Right atrium auricular region (tissue), 2 donors: ENCODE measurements at regions not wholly inside any gene's neighbourhood (a gene's known extent, or its start where the extent isn't known, plus 50 kb on each side); places are given as distances from the start of the nearest gene placed in this dataset.

Experiments used
- DNase-seq: peaks from one replicate; pipeline ENCODE4 v3.0.0-alpha.2; 2019; ENCODE audit warnings: low spot score
- H3K27ac ChIP-seq, 2 donors: fragments of 200-600 bp; sonication (generic); 1 replicate in 1 of 2; 2 replicates in 1 of 2; pipeline ENCODE4 v1.5.1; 2016 to 2019
- H3K27me3 ChIP-seq, 2 donors: fragments of 200-600 bp; sonication (generic); one replicate each; pipeline versions ENCODE4 v1.5.1 to v1.6.0; 2017 to 2019
- H3K36me3 ChIP-seq: fragments of 200-600 bp; sonication (generic); one replicate; pipeline ENCODE4 v1.5.1; 2016
- H3K4me1 ChIP-seq, 2 donors: fragments of 200-600 bp; sonication (generic); one replicate each; pipeline versions ENCODE4 v1.5.1 to v1.6.0; 2017 to 2019
- H3K4me3 ChIP-seq, 2 donors: fragments of 200-600 bp; sonication (generic); 1 replicate in 1 of 2; 2 replicates in 1 of 2; pipeline ENCODE4 v1.5.1; 2017 to 2019; ENCODE audit warnings: mild to moderate bottlenecking in 1 of 2, moderate library complexity in 1 of 2
- H3K9me3 ChIP-seq, 2 donors: fragments of 200-600 bp; sonication (generic); one replicate each; pipeline ENCODE4 v1.5.1; 2019
- TF ChIP-seq, protein P1 (sequence below), 2 donors: fragments of 200-600 bp; sonication (generic); IDR thresholded peaks; one replicate each; pipeline ENCODE4 v1.5.1; 2019; ENCODE audit warnings: antibody characterized with exemption in 2 of 2

DNA sequence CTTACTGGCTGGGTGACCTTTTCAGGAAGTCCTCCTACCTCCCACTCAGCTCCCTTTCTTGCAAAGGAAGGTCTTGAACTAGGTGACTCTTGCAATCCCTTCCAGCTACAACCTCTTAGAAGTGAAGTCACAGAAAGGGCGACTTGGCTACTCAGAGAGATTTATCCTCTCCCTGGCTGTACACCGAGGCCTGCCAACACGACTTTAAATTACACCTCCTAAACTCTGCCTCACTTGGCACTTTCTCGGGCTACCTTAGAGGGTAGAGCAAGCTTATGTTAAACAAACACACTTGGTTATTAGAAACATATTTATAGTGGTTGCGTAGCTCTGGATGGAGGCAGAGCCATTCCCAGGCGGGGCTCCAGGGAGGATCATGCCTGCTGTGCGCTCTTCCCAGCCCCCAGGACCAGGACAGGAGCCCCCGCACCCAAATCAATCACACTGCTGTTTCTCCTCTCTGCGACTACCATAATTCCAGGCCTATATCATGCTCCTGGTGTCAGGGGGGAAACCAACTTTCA lies 358.4 kb downstream of the BUD13 start:
- TF ChIP-seq, protein P1, sequence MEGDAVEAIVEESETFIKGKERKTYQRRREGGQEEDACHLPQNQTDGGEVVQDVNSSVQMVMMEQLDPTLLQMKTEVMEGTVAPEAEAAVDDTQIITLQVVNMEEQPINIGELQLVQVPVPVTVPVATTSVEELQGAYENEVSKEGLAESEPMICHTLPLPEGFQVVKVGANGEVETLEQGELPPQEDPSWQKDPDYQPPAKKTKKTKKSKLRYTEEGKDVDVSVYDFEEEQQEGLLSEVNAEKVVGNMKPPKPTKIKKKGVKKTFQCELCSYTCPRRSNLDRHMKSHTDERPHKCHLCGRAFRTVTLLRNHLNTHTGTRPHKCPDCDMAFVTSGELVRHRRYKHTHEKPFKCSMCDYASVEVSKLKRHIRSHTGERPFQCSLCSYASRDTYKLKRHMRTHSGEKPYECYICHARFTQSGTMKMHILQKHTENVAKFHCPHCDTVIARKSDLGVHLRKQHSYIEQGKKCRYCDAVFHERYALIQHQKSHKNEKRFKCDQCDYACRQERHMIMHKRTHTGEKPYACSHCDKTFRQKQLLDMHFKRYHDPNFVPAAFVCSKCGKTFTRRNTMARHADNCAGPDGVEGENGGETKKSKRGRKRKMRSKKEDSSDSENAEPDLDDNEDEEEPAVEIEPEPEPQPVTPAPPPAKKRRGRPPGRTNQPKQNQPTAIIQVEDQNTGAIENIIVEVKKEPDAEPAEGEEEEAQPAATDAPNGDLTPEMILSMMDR (IDR thresholded peaks at IDR 0.05) = no peak
- Histone ChIP-seq H3K9me3 (no peaks in the 10 kb centered on the region), H3K4me3 (no peak overlapping the region), H3K36me3 (no peaks in the 10 kb centered on the region), H3K27me3 (no peaks in the 10 kb centered on the region), H3K4me1 (no peaks in the 10 kb centered on the region), H3K27ac (no peak overlapping the region)
- DNase-seq = no peak

DNA sequence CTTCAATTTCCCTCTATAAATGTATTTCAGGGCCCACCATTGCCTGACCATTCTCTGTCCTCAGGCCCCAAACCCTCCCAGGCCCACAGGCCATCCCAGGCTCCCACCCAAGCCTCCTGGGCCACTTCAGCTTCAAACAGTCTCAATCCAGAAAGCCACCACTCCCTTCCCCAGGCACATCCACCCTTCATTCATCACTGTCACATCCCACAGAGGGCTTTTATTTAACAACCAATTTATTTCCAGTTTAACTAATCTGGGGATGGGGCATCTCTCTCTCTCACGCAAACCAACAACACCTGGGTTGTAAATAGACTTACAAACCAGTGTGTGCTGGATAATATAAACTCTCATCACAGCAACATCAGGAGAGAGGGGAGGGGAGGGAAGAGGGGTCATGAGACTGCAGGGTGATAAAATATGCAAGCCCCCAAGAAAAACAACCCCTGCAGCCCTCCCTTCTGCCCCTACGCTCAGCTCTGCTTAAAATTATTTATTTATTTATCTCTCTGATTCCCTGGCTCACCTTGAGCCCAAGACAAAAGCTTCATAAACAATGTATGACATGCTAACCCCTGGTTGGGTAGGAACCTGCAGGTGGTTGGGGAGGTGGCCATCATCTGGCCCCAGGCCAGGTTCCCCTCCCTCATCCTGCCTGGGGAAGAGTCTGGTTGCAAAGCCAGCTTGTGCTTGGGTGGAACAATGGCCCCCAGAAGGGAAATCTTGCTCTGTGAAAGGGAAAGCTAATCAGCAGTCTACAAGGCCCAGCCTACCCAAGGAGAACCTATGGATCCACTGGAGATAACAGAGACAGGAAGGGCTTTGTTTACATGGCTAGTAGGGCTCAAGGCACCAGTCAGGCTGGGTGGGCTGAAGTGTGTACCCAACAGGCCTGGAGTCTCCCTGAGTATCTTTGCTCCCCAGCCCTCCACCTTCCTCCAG lies 359.2 kb downstream of the BUD13 start:
- TF ChIP-seq, protein P1 (IDR thresholded peaks at IDR 0.05) = no peak
- no peaks in the 10 kb centered on the region for H3K9me3 ChIP-seq
- DNase-seq = no peak
- no peaks in the 10 kb centered on the region for H3K4me1 ChIP-seq
- no peak overlapping the region for H3K4me3 ChIP-seq
- no peaks in the 10 kb centered on the region for H3K27me3 ChIP-seq
- H3K27ac ChIP-seq = no peak overlapping the region
- no peaks in the 10 kb centered on the region for H3K36me3 ChIP-seq

DNA sequence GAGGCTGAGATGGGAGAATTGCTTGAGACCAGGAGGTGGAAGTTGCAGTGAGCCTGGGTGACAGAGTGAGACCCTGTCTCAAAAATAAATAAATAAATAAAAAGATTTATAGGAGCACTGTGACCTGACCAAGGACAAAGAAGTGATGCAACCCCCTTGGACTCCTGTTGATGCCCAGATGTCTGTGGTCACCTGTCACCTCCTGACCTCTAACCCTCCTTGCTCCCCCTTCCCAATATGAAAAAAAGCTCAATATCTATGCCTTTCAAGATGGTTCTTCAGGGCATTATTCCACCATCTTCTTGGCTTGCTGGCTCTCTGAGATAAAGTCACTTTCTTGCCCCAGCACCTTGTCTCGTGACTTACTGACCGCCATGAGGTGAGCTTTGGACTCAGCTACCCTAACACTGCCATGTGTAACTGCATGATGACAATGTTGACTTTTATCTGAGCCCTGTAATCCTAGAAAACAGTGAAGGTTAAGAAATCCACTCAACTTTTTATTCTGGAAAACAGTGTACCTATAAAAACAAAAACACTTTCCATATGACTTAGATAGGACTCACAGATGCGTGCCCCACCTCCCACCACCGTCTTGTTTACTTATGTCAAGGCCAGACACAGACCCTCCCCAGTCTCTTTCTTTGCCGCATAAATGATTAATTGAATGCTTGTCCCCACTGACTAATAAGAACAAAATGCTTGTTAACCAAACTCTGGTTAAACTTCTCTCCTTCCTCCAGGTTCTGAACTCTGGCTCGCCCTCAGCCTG lies 360.5 kb downstream of the BUD13 start:
- Histone ChIP-seq H3K4me1 (no peaks in the 10 kb centered on the region), H3K36me3 (no peaks in the 10 kb centered on the region), H3K4me3 (no peak overlapping the region), H3K27ac (no peak overlapping the region), H3K27me3 (no peaks in the 10 kb centered on the region), H3K9me3 (no peaks in the 10 kb centered on the region)
- TF ChIP-seq, protein P1 (IDR thresholded peaks at IDR 0.05) = no peak
- DNase-seq = no peak

DNA sequence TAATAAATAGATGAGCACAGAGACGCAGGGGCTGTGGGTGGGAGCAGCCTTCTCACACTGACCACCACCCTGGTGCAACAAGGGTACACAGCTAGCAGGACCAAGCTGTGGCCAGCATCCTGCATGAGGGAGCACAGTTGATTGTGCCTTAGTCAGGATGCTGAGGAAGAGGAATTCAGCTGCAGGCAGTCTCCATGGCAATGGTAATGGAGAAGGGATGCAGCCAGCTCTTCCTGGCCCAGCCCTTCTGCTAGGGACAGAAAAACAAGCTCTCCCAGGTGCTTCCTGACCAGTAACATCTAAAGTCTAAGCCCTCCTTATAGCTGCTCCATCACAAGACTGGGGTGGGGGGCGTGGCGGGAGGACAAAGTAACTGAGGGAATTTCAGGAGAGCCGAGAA lies 363.5 kb downstream of the BUD13 start:
- H3K9me3 ChIP-seq = no peaks in the 10 kb centered on the region

DNA sequence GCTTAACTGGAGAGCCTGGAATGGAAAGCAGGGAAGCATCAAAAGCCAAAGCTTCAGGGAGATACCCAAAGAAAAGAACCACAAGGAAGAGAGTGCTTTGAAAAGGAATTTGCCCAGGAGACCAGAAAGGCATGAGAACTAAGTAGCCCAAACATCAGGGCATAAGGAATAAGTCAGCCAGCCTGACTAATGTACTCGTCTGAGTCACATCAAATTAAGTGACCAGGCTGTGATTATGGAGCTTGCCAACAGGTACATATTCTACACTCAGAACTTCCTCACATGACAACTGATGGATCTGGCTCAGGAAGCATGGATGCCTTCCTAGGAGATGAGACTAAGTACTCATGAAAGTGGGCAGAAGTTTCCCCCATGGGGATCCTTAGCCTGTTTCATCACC lies 366.7 kb downstream of the BUD13 start:
- TF ChIP-seq, protein P1 (IDR thresholded peaks at IDR 0.05) = no peak
- Histone ChIP-seq H3K4me3 (no peak overlapping the region), H3K9me3 (no peaks in the 10 kb centered on the region), H3K4me1 (no peaks in the 10 kb centered on the region), H3K27me3 (no peaks in the 10 kb centered on the region), H3K27ac (no peak overlapping the region), H3K36me3 (no peaks in the 10 kb centered on the region)
- no peak for DNase-seq

More for the DNA sequence above, 363.5 kb downstream of the BUD13 start:
- TF ChIP-seq, protein P1 (IDR thresholded peaks at IDR 0.05) = no peak
- no peak for DNase-seq
- H3K4me1 ChIP-seq = no peaks in the 10 kb centered on the region
- H3K4me3 ChIP-seq = no peak overlapping the region
- H3K36me3 ChIP-seq = no peaks in the 10 kb centered on the region
- H3K27me3 ChIP-seq = no peaks in the 10 kb centered on the region
- H3K27ac ChIP-seq = no peak overlapping the region
